ENCODE measurements at regions not wholly inside any gene's neighbourhood (a gene's known extent, or its start where the extent isn't known, plus 50 kb on each side); places are given as distances from the start of the nearest gene placed in this dataset.

DNA sequence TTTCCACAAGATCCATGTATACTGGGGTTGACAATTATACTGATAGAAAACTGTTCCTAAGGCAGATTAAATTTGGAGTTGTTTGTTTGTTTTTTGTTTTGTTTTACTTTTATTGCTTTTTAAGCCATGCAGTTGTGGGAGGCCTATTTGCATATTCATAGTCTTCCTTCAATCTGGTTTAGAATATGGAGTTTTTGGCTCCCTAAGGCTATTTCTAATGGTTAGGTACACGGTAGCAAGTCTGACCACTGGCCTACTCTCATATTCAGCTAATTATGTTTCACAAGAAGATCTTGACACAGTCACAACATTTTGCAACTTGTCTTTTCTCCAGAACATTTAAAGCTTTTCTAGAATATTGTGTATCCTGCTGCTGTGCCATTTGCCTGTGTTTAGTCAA, 725.5 kb downstream of the PCDH18 start:
- ChIA-PET CTCF (no interaction called here), POLR2A (no interaction called here)
- no peak overlapping the region for H3K4me3 ChIP-seq (ENCODE audit: low read depth, low read length)
- no peak for DNase-seq (ENCODE audit: low read depth, low spot score)
- TF ChIP-seq, protein P1, sequence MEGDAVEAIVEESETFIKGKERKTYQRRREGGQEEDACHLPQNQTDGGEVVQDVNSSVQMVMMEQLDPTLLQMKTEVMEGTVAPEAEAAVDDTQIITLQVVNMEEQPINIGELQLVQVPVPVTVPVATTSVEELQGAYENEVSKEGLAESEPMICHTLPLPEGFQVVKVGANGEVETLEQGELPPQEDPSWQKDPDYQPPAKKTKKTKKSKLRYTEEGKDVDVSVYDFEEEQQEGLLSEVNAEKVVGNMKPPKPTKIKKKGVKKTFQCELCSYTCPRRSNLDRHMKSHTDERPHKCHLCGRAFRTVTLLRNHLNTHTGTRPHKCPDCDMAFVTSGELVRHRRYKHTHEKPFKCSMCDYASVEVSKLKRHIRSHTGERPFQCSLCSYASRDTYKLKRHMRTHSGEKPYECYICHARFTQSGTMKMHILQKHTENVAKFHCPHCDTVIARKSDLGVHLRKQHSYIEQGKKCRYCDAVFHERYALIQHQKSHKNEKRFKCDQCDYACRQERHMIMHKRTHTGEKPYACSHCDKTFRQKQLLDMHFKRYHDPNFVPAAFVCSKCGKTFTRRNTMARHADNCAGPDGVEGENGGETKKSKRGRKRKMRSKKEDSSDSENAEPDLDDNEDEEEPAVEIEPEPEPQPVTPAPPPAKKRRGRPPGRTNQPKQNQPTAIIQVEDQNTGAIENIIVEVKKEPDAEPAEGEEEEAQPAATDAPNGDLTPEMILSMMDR (IDR thresholded peaks at IDR 0.05; ENCODE audit: insufficient read depth, low read length, missing control alignments), result no peak

DNA sequence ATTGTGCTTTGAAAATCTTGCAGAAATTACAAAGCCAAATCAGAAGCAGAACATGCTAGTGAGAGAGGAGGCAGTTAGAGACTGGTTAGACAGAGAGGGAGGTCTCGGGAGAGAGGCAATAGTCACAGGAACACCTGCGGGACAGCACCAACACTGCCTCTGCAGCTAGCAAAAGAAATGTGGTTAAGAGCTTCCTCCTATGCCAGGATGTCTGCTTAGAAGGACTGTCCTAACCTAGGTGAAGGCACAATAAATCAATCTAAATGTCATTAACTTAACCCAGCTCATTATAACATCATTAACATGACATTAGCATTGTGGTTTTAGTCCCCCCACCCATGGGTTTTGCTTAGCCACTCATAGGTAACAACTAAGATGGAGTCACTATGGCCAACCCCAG, 726.7 kb downstream of the PCDH18 start:
- no peak overlapping the region for H3K4me3 ChIP-seq (ENCODE audit: low read depth, low read length)
- DNase-seq (ENCODE audit: low read depth, low spot score), result no peak
- CTCF ChIA-PET, result no interaction called here
- TF ChIP-seq, protein P1 (IDR thresholded peaks at IDR 0.05; ENCODE audit: insufficient read depth, low read length, missing control alignments), result no peak
- POLR2A ChIA-PET, result no interaction called here

DNA sequence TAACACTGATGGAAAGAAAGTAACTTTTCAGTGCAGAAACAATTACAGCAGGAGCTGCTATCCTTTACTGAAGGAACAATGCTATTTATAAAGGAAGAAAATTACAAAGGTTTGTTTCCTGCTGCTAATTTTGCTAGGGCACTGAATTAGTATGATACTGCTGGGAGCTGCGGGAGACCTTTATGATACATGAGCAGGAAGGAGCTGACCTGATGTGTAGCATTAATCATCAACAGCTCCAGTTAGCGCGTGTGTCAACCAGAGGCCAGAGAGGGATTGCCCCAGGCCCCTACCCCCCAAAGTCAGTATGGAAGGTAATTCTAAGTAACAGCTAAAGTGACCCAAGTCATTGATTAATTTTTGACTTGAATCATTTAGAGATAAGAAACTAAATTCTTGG, 728.9 kb downstream of the PCDH18 start:
- TF ChIP-seq, protein P1 (IDR thresholded peaks at IDR 0.05; ENCODE audit: insufficient read depth, low read length, missing control alignments), result no peak
- no peak overlapping the region for H3K4me3 ChIP-seq (ENCODE audit: low read depth, low read length)
- no peak for DNase-seq (ENCODE audit: low read depth, low spot score)

DNA sequence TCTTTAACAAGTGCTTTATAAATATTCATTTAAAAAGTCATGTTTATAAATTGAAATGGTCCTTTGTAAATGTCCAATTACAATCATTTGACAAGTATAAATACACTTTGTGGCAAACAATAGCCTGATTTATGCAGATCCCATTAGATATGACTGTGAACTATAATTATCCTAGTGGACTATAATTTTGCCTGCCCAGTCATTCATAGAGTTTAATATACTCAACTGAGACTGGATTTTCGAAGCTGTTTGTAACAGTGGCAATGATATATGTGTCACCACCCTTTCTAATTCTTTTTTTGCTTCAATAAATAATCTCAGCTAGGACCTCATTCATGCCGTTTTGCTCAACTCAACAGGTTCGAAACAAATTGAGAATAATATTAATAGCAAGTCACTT, 732.0 kb downstream of the PCDH18 start:
- TF ChIP-seq, protein P1 (IDR thresholded peaks at IDR 0.05; ENCODE audit: insufficient read depth, low read length, missing control alignments), result no peak
- H3K4me3 ChIP-seq (ENCODE audit: low read depth, low read length), result no peak overlapping the region
- no peak for DNase-seq (ENCODE audit: low read depth, low spot score)
- CTCF ChIA-PET, result no interaction called here
- POLR2A ChIA-PET, result no interaction called here

More for the DNA sequence above, 728.9 kb downstream of the PCDH18 start:
- ChIA-PET POLR2A (no interaction called here), CTCF (no interaction called here)

DNA sequence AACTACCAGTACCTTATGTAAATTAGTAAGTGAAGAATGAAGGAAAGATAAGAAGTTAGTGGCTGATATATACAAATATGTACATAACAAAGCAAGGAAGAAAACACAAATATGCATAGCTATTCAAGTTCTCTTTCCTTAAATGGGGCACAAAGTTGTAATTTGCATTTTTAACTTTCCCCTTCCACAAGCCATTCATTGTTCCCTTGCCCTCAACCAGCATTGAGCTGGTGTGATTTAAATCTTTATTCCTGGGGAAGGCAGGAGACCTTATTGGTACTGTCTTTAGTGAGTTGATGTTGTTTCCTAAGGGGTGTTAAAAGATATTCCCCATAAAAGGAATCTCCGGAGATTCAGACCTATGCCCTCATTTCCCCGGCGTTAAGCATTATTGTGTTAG, 735.3 kb downstream of the PCDH18 start:
- ChIA-PET CTCF (no interaction called here), POLR2A (no interaction called here)
- DNase-seq (ENCODE audit: low read depth, low spot score), result no peak
- no peak overlapping the region for H3K4me3 ChIP-seq (ENCODE audit: low read depth, low read length)
- TF ChIP-seq, protein P1 (IDR thresholded peaks at IDR 0.05; ENCODE audit: insufficient read depth, low read length, missing control alignments), result no peak

DNA sequence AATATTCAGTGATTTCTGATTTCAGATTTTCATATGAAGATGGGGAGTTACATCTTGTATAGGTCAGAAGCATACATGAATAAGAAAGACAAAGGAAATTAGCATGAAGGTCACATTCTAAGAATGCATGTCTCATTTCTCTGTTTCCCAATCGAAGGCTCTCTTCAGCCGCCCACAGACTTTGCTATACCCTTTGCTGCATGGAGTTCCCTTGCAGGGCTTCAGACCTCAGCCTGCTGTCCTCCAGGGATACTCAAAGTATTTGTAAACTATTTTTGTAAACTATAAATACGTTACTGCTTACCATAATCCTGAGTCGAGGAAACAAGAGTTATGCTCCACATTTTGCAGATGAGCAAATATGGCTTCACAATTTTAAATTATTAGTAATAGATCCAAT, 738.4 kb downstream of the PCDH18 start:
- ChIA-PET POLR2A (no interaction called here), CTCF (no interaction called here)
- no peak overlapping the region for H3K4me3 ChIP-seq (ENCODE audit: low read depth, low read length)
- no peak for DNase-seq (ENCODE audit: low read depth, low spot score)
- TF ChIP-seq, protein P1 (IDR thresholded peaks at IDR 0.05; ENCODE audit: insufficient read depth, low read length, missing control alignments), result no peak
